Heart right ventricle (tissue), 16 donors: ENCODE measurements at regions not wholly inside any gene's neighbourhood (a gene's known extent, or its start where the extent isn't known, plus 50 kb on each side); places are given as distances from the start of the nearest gene placed in this dataset.

Source experiments
- ATAC-seq, 8 donors: fragments of 200-7000 bp; cut with Tn5 transposase; one replicate each; pipeline ENCODE4 v1.9.1; 2020; ENCODE audit warnings: mild to moderate bottlenecking in 8 of 8, moderate library complexity in 8 of 8, moderate number of reproducible peaks in 1 of 8
- DNase-seq, 2 donors: peaks; one replicate each; pipeline ENCODE4 v3.0.0-alpha.2; 2020
- H3K27ac ChIP-seq, 10 donors: fragments of 200-600 bp; sonication (generic) in 2 of 10; one replicate each; pipeline versions ENCODE4 v1.5.0 to v1.8.0; 2020 to 2022; ENCODE audit warnings: mild to moderate bottlenecking in 3 of 10
- H3K27me3 ChIP-seq, 7 donors: fragments of 200-600 bp; one replicate each; pipeline ENCODE4 v1.8.0; 2021 to 2022; ENCODE audit warnings: mild to moderate bottlenecking in 2 of 7
- H3K36me3 ChIP-seq, 9 donors: fragments of 200-600 bp; sonication (generic) in 1 of 9; one replicate each; pipeline versions ENCODE4 v1.5.0 to v1.8.0; 2020 to 2022; ENCODE audit warnings: mild to moderate bottlenecking in 2 of 9
- H3K4me1 ChIP-seq, 9 donors: fragments of 200-600 bp; sonication (generic) in 1 of 9; one replicate each; pipeline versions ENCODE4 v1.5.0 to v1.8.0; 2020 to 2022; ENCODE audit warnings: mild to moderate bottlenecking in 4 of 9
- H3K4me3 ChIP-seq, 10 donors: fragments of 200-600 bp; sonication (generic) in 2 of 10; one replicate each; pipeline versions ENCODE4 v1.5.0 to v1.8.0; 2020 to 2022; ENCODE audit warnings: mild to moderate bottlenecking in 7 of 10, moderate library complexity in 2 of 10
- H3K9me3 ChIP-seq, 11 donors: fragments of 200-600 bp in 10 of 11; sonication (generic) in 2 of 11; one replicate each; pipeline versions ENCODE4 v1.5.0 to v1.8.0; 2013 to 2022; ENCODE audit warnings: mild to moderate bottlenecking in 2 of 11, control low read depth in 1 of 11, moderate library complexity in 1 of 11
- WGBS, 2 donors: extraction: QIAGEN DNeasy Blood & Tissue Kit; methylation state at CpG; one replicate each; pipeline ENCODE4 v1.1.7; 2013; ENCODE audit warnings: inconsistent platforms in 1 of 2; 5-methylcytosine and 5-hydroxymethylcytosine counted together
- intact Hi-C, 10 donors: fragments of 100-400 bp; cut with DNase I; formaldehyde crosslinking; loops; one replicate each; pipeline versions ENCODE4 v1.11.1 to v1.14.2; 2022
- TF ChIP-seq, protein P1 (sequence below), 9 donors: fragments of 200-600 bp; sonication (generic) in 2 of 9; IDR thresholded peaks; one replicate each; pipeline versions ENCODE4 v1.5.0 to v1.8.0; 2021 to 2022; ENCODE audit warnings: antibody characterized with exemption in 9 of 9, mild to moderate bottlenecking in 5 of 9, moderate library complexity in 1 of 9
- donor health status: Arrhythmogenic right ventricular cardiomyopathy.
- donor health status: ischemic (EF 13 %, LVEDD 7.1; RV severe dilation, severe dysfunction).
- donor health status: healthy with polysubstance abuse.
- donor health status: DM: no; HTN: yes; CAD: no.
- donor health status: DM: no; HTN: no; CAD: no.
- donor health status: ischemic (EF 25% LVEDD 6.9; RV normal size, moderate dysfunction).
- donor health status: ischemic (EF 25% LVEDD 5.7; RV mildly dilated, moderate dysfunction).
- donor health status: healthy.
- donor health status: DM: yes; HTN: yes; CAD: no.
- donor health status: Ischemic cardiomyopathy.
- donor health status: ischemic (EF 35%, LVEDD 5.7; RV mildly dilated, moderate dysfunction).
- donor health status: nonischemic (EF 11% LVEDD 7.7; RV severe dilation, severe dysfunction).
- donor health status: DM: yes; HTN: yes; CAD: no.
- donor health status: PGD.
- donor health status: ischemic (EF 29% LVEDD 5.4; RV normal size, mild dysfunction).
- donor health status: nonischemic (EF 23%, LVEDD 6.1; RV moderate dilation, normal function).

DNA sequence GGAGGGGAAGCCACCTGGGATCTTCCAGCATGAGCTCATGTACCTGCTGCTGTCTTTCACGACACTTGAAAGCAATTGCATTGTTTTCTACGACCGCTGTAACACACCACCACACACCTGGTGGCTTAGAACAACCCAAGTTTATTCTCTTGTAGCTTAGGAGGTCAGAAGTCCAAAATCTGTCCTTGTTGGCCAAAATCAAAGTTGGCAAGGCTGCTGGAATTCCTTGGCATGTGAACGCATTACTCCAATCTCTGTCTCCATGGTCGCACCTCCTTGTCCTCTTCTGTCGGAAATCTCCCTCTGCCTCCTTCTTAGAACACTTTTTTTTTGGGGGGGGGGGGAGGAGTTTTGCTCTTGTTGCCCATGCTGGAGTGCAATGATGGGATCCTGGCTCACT, 305.7 kb downstream of the BAMBI start:
- intact Hi-C loops: loop anchor here in 2 of 10 donors (5.0 to 10.0 kb wide), 2 partner anchors 36 to 88 kb away; no protein-coding TSS in a partner anchor
- ATAC-seq (no peak), DNase-seq (no peak)
- Histone ChIP-seq H3K27me3 (no peaks in the 10 kb centered on the region), H3K4me3 (no peak overlapping the region), H3K4me1 (peaks cover 0 to 25% (median 13%) of the 10 kb centered on the region in 9 donors), H3K27ac (no peak overlapping the region), H3K9me3 (no peaks in the 10 kb centered on the region), H3K36me3 (no peaks in the 10 kb centered on the region)
- TF ChIP-seq, protein P1, sequence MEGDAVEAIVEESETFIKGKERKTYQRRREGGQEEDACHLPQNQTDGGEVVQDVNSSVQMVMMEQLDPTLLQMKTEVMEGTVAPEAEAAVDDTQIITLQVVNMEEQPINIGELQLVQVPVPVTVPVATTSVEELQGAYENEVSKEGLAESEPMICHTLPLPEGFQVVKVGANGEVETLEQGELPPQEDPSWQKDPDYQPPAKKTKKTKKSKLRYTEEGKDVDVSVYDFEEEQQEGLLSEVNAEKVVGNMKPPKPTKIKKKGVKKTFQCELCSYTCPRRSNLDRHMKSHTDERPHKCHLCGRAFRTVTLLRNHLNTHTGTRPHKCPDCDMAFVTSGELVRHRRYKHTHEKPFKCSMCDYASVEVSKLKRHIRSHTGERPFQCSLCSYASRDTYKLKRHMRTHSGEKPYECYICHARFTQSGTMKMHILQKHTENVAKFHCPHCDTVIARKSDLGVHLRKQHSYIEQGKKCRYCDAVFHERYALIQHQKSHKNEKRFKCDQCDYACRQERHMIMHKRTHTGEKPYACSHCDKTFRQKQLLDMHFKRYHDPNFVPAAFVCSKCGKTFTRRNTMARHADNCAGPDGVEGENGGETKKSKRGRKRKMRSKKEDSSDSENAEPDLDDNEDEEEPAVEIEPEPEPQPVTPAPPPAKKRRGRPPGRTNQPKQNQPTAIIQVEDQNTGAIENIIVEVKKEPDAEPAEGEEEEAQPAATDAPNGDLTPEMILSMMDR (IDR thresholded peaks at IDR 0.05): no peak
- WGBS, 2 donors: 77 to 78% methylated on average over 6 of the region's 6 CpGs

DNA sequence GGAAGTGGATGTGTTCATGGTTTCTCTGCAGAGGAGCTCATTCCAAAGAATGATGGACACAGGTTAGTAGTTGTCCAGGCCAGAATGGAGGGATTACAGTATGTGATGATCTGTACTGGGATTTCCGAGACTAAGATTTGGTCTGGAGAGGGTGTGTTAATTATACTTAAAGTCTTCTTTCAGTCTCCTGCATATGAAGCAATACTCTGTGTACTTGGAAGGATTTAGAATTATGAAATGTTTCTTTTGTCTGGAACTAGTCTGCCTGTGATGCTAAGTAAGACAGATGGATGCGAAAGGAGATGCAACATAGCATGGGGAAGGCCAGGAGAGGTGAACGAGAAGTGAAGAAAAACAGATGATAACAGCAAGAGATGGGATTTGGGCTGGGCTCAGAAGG, 305.1 kb upstream of the LYZL1 start:
- no peak for DNase-seq
- TF ChIP-seq, protein P1 (IDR thresholded peaks at IDR 0.05): no peak
- no peaks in the 10 kb centered on the region for H3K27me3 ChIP-seq
- no peak overlapping the region for H3K4me3 ChIP-seq
- peak in 1 of 8 donors; percentile 34 for ATAC-seq
- intact Hi-C loops: loop anchor here in 2 of 10 donors (2.0 to 10.0 kb wide), 4 partner anchors 36 to 307 kb away; partner anchors contain the start of gene BAMBI (in 1 of the 2)
- WGBS, 2 donors: 61 to 65% methylated on average over 3 of the region's 3 CpGs
- H3K9me3 ChIP-seq: no peaks in the 10 kb centered on the region
- H3K4me1 ChIP-seq: peaks cover 0 to 25% (median 13%) of the 10 kb centered on the region in 9 donors
- no peaks in the 10 kb centered on the region for H3K36me3 ChIP-seq
- peak overlapping the region in 2 of 10 donors; percentile 32 to 39 for H3K27ac ChIP-seq

DNA sequence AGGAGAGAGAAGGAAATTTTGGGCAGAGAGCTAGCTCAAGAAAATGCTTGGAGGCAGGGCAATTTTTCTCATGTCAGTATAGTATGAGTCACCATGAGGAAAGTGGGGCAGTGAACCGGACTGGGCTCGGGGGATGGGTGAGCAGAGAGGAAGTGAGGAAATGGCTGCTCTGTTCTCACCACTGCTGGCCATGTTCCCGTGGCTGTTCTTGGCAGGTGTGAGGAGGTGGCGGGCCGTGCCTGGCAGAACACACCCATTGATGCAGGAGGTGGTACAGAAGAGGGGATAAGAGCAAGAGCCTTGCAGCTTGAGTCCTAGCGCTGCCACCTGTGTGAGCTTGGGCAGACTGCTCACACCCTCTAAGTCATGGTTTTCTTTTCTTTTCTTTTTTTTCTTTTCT, 304.4 kb upstream of the LYZL1 start:
- WGBS, 2 donors: 11 to 15% methylated on average over 6 of the region's 6 CpGs
- no peaks in the 10 kb centered on the region for H3K9me3 ChIP-seq
- peak overlapping the region in 2 of 10 donors; percentile 32 to 39 for H3K27ac ChIP-seq
- peaks cover 0 to 25% (median 13%) of the 10 kb centered on the region in 9 donors for H3K4me1 ChIP-seq
- intact Hi-C loops: loop anchor here in 2 of 10 donors (2.0 to 10.0 kb wide), 4 partner anchors 37 to 308 kb away; partner anchors contain the start of gene BAMBI (in 1 of the 2)
- TF ChIP-seq, protein P1 (IDR thresholded peaks at IDR 0.05): no peak
- no peak overlapping the region for H3K4me3 ChIP-seq
- H3K36me3 ChIP-seq: no peaks in the 10 kb centered on the region
- DNase-seq: peak; percentile 84 to 86
- ATAC-seq: peak; percentile 86 to 98 (median 96)
- H3K27me3 ChIP-seq: no peaks in the 10 kb centered on the region

DNA sequence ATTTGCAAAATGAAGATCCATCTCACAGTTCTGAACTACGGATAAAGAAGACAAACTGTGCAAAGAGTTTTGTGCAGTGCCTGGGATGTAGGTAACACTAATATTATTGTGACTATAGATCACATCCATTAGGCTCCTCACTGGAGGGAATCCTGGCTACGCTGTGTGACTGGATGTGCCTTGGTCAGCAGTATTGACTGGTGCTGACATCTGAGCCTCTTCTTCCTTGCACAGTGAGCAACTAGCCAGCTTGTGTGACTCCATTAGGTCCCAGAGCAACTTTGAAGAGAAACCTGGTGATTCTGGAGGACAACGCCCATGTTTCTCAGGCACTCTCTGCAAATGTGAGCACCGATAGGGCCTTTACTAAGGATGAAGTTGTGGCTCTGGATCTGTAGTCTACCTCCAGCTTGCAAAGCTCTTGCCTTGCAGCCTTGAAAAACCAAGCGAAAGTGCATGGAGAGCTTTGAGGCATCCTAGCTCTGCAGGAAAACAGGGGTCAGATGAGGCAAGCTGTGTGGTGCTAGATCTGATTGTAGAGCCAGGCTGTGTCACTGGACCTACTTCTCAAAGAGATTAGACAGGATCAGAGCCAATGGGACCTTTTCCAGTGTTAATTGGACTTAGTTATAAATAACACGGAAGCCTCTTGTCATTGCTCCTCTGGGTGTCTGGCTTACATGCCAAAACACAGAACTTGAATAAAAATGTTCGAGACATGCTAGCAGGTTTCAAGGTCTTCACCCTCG, 303.6 kb upstream of the LYZL1 start:
- TF ChIP-seq, protein P1 (IDR thresholded peaks at IDR 0.05): no peak
- no peaks in the 10 kb centered on the region for H3K9me3 ChIP-seq
- no peaks in the 10 kb centered on the region for H3K36me3 ChIP-seq
- 49 to 62% methylated on average over 8 of the region's 8 CpGs for WGBS, 2 donors
- H3K4me1 ChIP-seq: peaks cover 0 to 25% (median 13%) of the 10 kb centered on the region in 9 donors
- H3K27ac ChIP-seq: no peak overlapping the region
- ATAC-seq: peak; percentile 37 to 88 (median 61)
- peak in 1 of 2 donors; percentile 11 for DNase-seq
- no peaks in the 10 kb centered on the region for H3K27me3 ChIP-seq
- H3K4me3 ChIP-seq: no peak overlapping the region
- intact Hi-C loops: loop anchor here in 2 of 10 donors (1.0 to 10.0 kb wide), 5 partner anchors 53 to 309 kb away; partner anchors contain the start of gene BAMBI (in 2 of the 2)
